NCI-H146 (cell line): ENCODE measurements at regions not wholly inside any gene's neighbourhood (a gene's known extent, or its start where the extent isn't known, plus 50 kb on each side); places are given as distances from the start of the nearest gene placed in this dataset.
"Not testable (repeated sequence)": the region's sequence is repeated elsewhere in the genome, so short reads cannot be mapped to it uniquely, and the experiment has no call there.

ENCODE experiments used
- DNase-seq: peaks from one replicate; lab custom pipeline; 2025; lab: John Stamatoyannopoulos, UW

DNA sequence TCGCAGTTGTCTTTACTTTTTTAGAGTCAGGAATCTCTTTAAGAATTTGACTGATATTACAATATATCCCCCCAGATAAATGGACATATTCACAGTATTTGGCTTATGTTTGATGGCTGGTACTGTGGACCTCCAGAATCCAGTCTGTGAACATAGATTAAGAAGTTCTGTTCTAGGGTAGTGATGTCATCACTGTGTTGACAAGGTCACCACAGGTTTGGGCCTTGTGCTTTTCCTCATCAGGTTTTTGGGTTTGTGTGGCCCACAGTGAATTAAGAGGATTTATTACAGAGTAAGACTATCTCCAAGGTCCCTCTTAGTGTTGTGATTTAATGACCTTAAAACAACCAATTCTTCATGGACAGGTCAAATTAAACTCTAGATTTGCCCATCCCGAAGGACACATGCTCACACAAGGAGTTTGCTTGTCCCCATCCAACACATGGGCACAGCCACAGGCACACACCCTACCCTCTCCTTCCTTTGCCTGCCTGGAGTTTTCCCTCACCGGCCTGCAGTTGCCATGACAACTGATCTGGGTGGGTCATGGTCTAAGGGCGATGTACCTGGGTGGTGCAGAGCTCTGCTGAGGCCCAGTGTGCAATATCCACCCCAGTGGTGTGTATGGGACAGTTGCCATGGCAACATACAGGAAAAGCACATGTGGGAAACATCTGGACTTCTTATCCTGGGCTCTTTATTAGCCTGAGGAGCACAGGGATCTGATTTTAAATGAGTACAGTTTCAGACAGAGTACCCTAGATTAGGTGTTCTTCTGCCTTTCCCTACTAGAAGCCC lies 98.6 kb downstream of the NAV1 start:
- DNase-seq = peak; percentile 6

DNA sequence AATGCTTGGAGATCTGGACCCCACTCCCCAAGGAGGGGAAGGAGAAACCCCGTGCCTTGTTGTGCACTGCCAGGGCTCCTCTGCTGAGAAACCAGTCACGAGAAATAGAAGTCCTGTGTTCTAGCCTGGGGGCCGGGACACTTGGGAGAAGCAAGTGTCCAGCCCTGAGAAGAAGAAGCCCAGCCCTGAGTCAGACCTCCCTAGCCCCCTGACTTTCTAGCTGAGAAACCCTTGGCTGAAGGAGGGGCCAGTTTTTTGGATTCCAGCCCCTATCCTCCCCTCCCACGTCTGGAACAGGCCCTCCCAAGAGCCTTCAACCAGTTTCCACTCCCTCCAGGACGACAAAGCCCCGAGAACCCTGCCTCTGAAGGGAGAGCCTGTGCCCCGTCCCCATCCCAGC lies 100.5 kb downstream of the NAV1 start:
- no peak for DNase-seq

DNA sequence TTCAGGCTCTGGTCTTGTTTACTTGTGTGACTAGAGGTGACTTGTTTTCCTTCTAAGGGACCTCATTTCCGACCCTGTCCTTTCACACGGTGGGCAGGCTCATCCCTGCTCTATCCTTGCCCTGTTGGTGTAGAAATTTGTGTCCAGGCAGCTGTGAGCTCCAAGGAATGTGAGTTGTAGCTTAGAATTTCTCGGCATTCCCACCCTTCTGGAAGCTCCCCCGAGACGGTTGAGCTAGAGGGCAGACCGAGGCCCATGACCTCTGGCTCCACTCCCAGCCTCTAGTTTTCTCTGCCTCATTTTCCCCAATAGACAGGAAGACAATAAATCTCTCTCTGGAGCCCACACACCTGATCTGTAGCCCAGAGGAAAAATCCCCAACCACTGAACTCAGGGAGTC lies 100.9 kb downstream of the NAV1 start:
- DNase-seq = no peak

DNA sequence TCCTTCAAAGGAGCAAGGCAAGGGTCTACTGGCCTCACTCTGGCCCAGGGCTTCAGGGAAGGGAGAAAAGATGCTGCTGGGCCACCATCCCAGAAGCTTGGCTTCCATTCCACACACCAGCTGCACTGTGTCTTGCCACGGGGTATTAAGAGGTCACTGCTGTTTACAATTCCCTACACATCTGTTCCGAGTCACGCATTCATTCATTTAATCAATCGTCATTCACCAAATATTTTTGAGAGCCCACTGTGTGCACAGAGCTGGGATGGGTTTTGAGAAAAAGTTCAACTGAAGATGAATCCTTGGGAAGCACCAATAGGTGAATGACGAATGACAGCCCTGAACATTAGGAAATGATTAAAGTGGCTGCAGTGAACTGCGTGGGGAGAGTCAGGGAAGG lies 101.7 kb downstream of the NAV1 start:
- no peak for DNase-seq

DNA sequence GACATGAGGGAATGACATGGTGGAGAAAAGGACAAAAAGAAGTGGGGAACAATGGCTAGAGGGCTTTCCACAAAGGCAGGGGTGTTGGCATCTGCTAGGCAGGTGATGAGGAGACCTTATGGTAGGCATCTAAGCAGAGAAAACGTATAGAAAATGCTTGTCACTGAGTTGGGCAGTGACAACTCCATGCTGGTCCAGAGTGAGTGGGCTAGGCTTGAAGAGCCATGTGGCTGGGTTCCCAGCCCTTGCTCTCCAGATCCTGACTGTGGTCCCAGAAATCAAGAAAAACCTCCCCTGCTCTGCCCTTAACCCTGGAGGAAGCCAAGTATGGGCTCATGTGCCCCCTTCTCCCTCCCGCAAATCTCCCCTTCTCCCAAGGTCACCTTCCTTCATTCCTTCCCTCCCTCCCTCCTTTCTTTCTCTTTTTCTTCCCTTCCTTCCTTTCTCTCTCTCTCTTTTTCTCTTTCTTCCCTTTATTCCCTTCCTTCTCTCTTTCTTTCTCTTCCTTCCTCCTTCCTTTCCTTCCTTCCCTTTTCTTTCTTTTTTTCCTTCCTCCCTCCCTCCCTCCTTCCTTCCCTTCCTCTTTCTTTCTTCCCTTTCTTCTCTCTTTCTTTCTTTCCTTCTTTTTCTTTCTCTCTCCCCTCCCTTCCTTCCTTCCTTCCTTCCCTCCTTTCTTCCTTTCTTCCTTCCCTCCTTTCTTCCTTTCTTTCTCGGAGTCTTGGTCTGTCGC lies 102.8 kb downstream of the NAV1 start:
- DNase-seq = no peak

DNA sequence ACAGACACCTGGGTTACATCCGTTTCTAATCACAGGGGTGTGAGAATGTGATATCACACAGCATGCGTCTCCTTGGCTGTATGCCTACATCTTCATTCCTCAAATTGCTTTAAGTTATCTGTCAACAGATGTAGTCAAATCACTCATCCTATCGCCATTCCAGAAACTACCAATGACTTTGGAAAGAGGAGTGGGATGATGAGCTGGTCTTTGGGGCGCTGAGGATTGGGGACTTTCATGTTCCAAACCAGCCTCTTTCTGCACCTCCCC lies 104.8 kb downstream of the NAV1 start:
- no peak for DNase-seq

DNA sequence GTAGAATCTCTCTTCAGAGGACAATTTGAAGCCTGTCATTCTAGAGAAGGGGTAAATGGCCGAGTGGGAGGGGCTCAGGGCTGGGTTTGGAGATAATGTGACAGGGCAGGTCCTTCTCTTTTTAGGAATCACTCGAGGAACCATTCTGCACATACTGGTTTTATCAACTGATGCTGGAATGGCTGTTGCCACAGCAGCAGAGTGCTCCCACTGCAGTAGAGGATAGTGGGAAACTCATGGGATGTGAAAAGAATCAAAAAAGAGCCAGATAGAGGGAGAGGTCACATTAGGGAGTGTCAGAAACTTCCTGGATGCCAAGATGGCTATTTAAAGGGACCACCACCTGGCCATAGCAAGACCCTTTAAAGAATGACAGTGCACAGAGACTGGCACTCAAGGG lies 105.3 kb downstream of the NAV1 start:
- DNase-seq = no peak

DNA sequence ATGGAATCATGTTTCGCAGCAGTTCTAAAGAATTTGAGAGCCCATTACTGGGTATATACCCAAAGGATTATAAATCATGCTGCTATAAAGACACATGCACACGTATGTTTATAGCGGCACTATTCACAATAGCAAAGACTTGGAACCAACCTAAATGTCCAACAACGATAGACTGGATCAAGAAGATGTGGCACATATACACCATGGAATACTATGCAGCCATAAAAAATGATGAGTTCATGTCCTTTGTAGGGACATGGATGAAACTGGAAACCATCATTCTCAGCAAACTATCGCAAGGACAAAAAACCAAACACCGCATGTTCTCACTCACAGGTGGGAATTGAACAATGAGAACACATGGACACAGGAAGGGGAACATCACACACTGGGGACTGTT lies 106.1 kb downstream of the NAV1 start:
- not testable (repeated sequence) for DNase-seq

DNA sequence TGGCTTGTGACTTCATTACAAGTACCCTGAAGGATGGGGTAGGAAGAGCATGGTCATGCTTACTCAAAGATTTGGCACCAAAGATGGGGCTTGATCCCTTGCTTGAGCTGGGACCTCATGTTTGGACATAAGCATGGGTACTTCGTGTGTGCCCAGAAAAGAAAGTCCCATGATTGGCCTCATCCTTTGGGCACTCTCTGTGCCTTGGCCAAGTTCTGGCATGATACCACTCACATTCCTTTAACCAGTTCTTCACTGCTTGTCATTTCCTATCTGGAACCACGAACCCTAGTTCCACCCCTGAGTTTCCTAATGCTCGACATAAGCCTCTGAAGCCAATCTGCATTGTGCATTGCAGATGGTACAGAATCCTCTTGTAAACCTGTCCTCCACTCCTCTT lies 107.0 kb downstream of the NAV1 start:
- DNase-seq = no peak

DNA sequence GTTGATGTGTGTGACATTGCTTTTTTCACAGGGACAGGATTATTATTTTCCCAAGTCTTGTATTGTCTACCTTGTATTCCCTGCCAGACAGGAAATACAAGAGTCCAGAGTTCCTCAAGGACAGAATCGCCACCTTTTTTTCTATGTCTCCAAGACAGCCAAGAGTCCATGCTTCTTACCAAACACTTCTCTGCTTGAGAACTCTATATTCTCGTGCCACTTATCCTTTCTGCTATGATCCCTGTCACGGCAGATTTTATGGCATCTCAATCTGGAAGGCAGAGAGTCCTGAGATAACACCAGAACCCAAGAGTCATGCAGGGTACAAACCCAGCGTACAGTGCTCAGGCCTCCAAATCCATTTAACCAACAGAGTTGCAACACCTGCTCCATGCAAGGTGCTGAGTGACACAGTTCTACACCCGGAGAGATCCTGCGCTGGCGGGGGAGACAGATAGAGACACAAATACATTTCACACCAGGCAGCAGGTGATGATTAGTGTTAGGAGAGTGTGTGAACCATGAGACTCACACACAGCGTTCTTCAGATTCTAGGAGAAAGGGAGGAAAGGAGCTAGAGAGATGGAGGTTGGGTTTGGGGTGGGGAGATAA lies 107.6 kb downstream of the NAV1 start:
- DNase-seq = no peak

DNA sequence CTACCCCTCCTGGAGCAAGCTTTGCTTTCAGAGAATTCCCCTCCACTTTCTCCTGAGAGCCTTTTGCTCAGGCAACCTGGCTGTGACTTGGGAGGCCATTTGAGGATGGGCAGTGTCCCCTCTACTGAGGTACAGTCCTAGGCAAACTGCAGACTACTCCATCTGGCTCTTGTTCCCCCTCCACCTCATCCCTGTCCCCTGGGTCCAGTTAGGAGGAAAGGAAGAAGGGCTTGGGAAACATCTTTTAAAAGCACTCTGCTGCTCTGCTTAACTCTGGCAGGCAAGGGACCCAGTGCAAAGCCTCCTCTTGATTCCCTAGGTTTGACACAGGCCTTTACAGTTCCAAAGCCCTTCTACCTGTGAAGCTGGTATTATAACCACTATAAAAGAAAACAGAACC lies 108.2 kb downstream of the NAV1 start:
- no peak for DNase-seq

DNA sequence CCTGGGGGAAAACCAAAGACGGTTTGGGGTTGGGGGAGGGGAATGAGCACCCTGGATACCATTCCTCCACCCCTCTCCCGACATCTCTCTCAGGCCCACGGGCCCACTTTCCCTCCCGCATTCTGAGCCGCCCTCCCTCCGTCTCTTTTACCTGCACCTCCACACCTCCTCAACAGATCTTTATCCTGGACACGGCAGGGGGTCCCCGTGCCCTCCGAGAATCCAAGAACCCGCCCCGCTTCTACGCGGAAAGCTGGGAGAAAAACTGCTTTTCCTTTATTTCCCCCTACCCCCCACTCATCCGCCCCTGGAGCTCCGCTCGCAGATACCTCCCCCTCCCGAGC lies 108.8 kb downstream of the NAV1 start:
- no peak for DNase-seq

DNA sequence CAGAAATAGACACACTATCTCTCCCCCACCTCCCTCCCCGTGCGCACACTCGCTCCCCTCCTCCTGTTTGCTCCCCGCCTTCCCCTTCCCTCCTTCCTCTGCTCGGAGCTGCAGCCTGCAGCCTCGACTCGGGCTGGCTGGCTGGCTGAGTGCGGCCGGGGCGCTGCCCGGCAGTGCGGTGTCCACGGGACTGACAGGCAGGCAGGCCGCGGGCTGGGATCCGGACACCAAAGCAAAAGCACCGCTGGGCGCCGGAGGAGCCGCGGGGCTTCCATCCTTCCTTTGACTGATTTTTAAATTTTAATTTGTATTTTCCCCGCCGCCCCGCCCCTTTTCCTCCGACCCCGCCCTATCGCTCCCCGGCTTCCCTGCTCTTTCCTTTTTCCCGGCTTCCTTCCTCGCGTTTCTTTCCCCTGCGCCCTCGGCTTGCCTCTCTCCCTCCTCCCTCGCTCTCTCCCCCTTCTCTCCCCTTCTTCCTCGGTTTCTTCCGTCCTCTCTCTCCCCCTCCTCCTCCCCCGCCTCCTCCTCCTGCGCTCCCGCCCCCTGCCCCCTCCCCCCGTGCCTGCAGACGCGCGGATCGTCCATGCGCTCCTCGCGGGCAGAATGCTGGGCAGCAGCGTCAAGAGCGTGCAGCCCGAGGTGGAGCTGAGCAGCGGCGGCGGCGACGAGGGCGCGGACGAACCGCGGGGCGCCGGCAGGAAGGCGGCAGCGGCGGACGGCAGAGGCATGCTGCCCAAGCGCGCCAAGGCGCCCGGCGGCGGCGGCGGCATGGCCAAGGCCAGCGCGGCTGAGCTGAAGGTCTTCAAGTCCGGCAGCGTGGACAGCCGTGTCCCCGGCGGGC lies 109.4 kb downstream of the NAV1 start:
- peak; percentile 84 for DNase-seq

DNA sequence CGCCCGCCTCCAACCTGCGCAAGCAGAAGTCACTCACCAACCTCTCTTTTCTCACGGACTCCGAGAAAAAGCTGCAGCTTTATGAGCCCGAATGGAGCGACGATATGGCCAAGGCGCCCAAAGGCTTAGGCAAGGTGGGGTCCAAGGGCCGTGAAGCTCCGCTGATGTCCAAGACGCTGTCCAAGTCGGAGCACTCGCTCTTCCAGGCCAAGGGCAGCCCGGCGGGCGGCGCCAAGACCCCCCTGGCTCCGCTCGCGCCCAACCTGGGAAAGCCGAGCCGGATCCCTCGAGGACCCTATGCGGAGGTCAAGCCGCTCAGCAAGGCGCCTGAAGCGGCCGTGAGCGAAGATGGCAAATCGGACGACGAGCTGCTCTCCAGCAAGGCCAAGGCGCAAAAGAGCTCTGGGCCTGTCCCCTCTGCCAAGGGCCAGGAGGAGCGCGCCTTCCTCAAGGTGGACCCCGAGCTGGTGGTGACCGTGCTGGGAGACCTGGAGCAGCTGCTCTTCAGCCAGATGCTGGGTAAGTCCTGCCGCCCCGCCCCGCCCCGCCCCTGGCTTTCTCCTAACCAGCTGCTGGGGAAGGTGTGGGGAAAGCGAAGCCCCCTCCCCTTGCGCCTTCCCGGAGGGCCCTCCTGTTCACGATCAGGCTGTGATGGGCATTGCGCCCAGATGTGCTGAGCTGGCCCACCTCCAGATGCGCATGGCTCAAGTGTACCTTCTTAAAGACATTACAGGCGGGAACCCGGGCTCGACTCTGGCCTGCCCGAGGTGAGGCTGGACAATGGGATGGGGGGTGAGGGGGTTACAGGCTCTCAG lies 110.2 kb downstream of the NAV1 start:
- DNase-seq = peak; percentile 78

DNA sequence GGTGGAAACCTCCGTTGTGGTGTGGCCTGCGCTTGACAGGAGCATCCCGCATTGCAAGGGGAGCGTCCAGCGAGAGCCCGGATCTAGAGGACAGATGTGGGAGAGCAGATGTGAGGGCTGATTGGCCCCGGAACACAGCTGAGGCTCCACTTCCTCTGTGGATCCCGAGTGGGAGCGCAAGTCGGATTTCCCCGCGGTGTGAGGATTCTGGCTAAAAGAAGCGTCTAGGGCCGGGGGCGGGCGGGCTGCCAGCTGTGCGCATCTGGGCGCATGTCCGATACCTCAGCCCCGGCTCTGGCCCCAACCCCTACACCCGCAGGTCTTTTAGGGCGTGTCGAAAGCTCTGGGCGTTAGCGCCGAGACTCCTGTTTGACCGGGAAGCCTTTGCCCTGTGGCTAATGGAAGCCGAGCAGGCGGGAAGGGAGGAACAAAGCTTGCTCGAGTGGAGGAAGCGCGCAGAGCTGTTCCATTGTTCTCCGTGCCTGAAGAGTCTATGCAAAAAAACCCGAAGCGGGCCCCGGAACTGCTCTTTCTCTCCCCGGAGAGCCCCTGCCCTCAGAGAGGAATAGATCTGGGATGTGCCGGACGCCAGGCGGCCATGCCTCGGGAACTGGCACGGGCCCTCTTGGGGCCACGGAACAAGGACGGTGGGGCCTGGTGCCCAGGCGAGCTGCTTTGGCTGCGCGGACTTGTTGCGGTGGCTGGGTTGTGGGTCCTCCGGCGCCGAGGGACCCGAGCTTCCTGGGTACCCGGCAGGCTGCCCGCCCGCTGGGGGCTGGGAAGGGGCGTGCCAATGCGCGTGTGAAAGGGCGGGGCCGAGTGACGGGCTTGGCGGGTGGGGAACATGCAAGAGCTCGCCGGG lies 111.1 kb downstream of the NAV1 start:
- DNase-seq = peak; percentile 84

DNA sequence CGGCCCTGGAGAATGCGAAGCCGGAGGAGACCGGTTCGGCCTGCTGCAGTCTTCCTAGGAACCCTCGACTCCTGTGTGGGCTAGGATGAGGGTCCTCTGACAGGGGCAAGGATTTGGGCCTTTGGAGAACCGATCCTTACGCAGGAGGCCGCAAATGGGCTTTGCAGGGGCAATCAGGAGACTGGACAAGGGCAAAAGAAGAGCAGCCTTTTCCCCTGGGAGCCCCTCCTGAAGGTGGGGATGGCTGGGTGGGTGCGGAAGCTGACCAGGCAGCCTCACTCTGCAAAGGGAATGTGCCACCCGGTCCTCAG lies 111.7 kb downstream of the NAV1 start:
- no peak for DNase-seq

DNA sequence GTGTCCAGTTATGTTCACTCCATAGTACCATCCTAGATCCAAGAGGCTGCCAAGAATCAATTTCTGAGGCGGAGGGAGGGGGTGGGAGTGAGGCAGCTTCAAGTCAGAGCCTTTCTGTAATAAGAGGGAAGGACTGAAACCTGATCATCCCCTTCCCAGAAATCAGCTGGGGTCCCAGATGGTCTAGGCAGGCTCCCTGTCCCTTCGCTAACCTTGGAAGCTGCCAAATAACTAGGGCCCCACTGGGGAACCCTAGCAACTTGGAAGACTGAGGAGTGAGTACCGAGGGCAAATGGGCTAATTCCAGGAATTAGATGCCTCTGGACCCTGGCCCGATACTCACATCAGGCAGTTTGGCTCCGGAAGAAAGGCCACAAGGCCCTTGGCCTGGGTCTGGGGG lies 113.3 kb downstream of the NAV1 start:
- no peak for DNase-seq

DNA sequence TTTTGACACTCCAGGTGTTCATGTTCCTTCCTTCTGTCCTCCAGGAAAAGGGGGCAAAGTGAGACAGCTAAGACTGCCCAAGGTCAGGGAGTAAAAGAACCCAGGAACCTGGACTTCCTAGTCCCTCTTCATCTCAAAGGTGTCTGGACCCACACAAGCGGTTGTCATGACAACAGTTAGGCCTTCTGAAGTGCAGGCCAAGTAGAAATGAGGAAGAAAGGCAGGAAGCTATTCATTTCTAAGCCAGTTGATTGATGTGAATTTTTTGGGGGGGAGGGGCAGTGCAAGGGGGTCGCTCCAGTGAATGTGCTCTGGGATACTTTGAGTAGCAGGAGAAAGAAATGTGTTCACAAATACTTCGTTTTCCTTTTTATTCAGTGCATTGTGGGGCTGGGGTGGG lies 114.3 kb downstream of the NAV1 start:
- DNase-seq = no peak

DNA sequence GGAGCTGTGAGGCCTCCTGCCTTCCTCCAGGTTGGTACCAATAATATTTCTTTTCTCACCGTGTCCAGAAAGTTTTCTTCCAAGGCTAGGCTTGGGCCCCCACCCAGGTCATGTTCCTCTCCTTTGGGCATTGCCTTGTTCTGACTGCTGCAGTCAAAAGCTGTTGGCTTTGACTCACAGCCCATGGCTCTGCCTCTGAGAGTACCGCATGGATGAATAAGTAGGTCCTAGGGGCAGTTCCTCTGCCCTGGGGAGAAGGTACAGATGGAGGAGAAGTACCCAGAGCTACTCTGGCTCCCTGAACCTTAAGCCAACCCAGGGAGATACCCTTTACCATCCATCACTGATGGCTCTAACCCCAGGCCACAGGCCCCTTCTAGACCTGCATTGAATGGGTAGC lies 115.0 kb downstream of the NAV1 start:
- DNase-seq = no peak

DNA sequence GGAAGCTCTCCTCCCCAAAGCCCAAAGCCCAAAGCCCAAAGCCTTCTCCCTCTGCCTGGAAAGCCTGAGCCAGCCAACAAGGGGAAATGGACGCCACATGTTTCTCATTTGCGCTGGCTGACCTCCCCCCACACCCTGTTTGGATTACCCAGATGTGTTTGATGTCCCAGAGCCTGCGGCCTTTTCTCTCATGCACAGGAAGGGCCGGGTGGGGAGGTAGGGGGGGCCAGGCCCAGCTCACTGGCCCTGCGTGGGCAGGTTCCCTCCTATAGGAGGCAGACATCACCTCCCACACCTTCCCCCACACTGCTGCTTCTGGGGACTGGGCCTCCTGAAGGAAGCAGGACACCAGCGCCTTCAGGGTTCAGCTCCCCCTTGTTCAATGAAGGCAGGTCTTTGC lies 116.3 kb downstream of the NAV1 start:
- DNase-seq = no peak

DNA sequence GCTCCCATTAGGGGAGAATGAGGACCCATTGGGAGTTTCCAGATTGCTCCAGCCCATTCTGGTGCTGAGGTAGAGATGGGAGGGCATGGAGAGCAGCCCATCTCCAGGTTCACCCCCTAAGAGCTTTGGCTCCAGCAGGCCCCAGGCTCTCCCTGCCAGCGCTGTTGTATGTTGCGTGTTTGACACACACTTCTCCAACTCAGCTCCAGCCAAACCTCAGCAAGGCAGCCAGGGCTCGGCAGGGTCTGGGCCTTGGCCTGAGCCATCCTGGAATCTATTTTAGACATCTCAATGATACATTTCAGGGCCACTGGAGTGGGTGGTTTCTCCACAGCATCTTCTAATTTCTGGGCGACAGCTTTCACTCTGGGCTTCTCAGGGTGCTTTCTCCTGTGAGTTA lies 117.0 kb downstream of the NAV1 start:
- DNase-seq = no peak
